Testis (tissue), 2 donors: ENCODE measurements at regions not wholly inside any gene's neighbourhood (a gene's known extent, or its start where the extent isn't known, plus 50 kb on each side); places are given as distances from the start of the nearest gene placed in this dataset.

ENCODE experiments used
- POLR2A ChIP-seq: fragments of 450-650 bp; IDR thresholded peaks from one replicate; pipeline ENCODE4 v1.6.1; 2017; ENCODE audit warnings: antibody characterized with exemption, mild to moderate bottlenecking, moderate library complexity
- TF ChIP-seq, protein P1 (sequence below), 3 experiments: fragments of 450-650 bp in 2 of 3; fragments of 200-600 bp in 1 of 3; sonication (generic) in 1 of 3; IDR thresholded peaks; one replicate each; pipeline ENCODE4 v1.5.1; 2016 to 2019; ENCODE audit warnings: antibody characterized with exemption in 3 of 3, mild to moderate bottlenecking in 2 of 3, moderate library complexity in 1 of 3

DNA sequence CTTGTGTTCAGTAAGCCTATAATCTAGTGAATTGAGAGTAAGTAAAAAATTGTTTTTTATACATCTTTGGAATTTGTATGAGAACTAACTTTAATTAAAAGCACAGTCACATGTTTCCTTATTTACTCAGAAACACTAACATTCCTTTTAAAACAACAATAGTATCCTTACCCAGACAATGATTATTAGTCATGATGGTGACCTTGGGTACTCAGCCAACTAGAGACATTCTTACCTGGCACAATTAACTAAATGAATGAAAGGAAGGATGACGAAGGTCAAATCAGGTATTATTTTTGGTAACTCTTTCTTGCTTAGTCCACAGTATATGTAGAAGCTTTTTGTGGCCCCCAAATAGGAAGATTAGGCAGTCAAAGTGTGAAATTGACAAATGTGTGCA is 901.0 kb downstream of the FAT4 start:
- TF ChIP-seq, protein P1, sequence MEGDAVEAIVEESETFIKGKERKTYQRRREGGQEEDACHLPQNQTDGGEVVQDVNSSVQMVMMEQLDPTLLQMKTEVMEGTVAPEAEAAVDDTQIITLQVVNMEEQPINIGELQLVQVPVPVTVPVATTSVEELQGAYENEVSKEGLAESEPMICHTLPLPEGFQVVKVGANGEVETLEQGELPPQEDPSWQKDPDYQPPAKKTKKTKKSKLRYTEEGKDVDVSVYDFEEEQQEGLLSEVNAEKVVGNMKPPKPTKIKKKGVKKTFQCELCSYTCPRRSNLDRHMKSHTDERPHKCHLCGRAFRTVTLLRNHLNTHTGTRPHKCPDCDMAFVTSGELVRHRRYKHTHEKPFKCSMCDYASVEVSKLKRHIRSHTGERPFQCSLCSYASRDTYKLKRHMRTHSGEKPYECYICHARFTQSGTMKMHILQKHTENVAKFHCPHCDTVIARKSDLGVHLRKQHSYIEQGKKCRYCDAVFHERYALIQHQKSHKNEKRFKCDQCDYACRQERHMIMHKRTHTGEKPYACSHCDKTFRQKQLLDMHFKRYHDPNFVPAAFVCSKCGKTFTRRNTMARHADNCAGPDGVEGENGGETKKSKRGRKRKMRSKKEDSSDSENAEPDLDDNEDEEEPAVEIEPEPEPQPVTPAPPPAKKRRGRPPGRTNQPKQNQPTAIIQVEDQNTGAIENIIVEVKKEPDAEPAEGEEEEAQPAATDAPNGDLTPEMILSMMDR (IDR thresholded peaks at IDR 0.05): no peak
- no peak for TF ChIP-seq POLR2A
